IMR-90 (cell line): ENCODE measurements at regions not wholly inside any gene's neighbourhood (a gene's known extent, or its start where the extent isn't known, plus 50 kb on each side); places are given as distances from the start of the nearest gene placed in this dataset.

Source experiments
- BHLHE40 ChIP-seq: fragments of 150-350 bp; IDR thresholded peaks from 2 replicates; pipeline ENCODE4 v1.6.1; 2016; ENCODE audit warnings: mild to moderate bottlenecking, low read depth, low read length
- CEBPB ChIP-seq: IDR thresholded peaks from 2 replicates; pipeline ENCODE4 v1.6.1; 2012; ENCODE audit warnings: low read depth, low read length, improper control_type of control experiment
- CHD1 ChIP-seq: IDR thresholded peaks from 2 replicates; pipeline ENCODE4 v1.6.1; 2012; ENCODE audit warnings: low read depth, low read length, improper control_type of control experiment
- CTCF ChIP-seq: conservative IDR thresholded peaks from 2 replicates; pipeline ENCODE4 v1.5.1; 2012; ENCODE audit warnings: mild to moderate bottlenecking, low read depth, low read length, improper control_type of control experiment
- ELK1 ChIP-seq: fragments of 150-350 bp; IDR thresholded peaks from 2 replicates; pipeline ENCODE4 v1.6.1; 2016; ENCODE audit warnings: low read depth, mild to moderate bottlenecking, low read length, moderate library complexity, borderline replicate concordance
- POLR2A ChIP-seq: IDR thresholded peaks from 2 replicates; pipeline ENCODE4 v1.6.1; 2012; ENCODE audit warnings: mild to moderate bottlenecking, low read depth, low read length
- RAD21 ChIP-seq: IDR thresholded peaks from 2 replicates; pipeline ENCODE4 v1.6.1; 2012; ENCODE audit warnings: low read length, improper control_type of control experiment

GRCh38 chr14:82029038-82029437 lies 495.4 kb upstream of the SEL1L start:
- no peak for TF ChIP-seq POLR2A
- TF ChIP-seq CTCF, result no peak
- no peak for TF ChIP-seq RAD21
- TF ChIP-seq BHLHE40, result no peak
- no peak for TF ChIP-seq CEBPB
- no peak for TF ChIP-seq ELK1
- TF ChIP-seq CHD1, result no peak
